ENCODE measurements at regions not wholly inside any gene's neighbourhood (a gene's known extent, or its start where the extent isn't known, plus 50 kb on each side); places are given as distances from the start of the nearest gene placed in this dataset.

DNA sequence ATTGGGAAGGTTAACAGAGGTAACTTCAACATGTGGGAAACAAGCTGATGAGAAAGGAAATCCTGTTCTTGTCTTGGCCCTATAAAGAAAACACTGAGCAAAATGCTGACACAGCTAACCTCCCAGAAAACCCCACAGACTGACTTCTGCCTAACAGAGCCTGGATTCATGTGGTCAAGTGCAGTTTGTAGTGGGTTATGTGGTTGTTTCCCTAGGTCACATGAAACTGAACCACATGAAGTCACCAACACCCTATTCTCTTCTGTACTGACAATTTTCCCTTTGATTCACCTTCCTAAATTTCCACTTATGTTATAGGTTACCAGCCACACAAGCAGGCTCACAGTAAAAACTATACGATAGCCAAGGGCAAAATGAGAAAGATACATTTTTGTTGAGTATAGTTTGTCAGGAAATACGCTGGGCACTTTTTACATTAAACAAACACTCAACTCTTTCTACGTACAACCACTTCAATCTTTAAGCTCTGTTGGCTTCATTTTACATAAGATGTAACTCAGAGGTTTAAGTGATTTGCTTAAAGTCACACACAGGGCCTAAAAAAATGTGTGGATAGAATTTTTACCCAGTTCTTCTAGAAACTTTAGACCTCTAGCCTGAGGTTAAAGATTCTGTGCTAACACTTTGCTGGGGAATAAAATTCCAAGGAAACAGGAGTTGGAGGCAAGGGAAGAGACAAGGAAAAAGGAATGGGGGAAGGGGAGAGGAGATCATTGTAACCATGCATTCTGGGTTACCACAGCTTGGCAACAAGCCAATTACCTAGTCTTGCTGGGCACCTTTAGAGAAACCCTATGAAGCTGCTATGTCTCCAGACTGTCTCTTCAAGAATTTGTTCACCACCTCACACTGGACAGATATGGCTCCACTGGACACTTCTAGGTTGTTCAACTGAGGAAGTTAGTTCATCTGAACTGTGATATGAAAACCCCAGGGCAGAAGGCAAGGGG, 601.6 kb upstream of the USP24 start:
- TF ChIP-seq EZH2 (IDR thresholded peaks at IDR 0.05; ENCODE audit: insufficient read depth, poor library complexity, severe bottlenecking), result no peak
- TF ChIP-seq EZH2phosphoT487 (IDR thresholded peaks at IDR 0.05; ENCODE audit: insufficient read depth, low read depth), result no peak
